ENCODE measurements at regions not wholly inside any gene's neighbourhood (a gene's known extent, or its start where the extent isn't known, plus 50 kb on each side); places are given as distances from the start of the nearest gene placed in this dataset.

- FAIRE-seq: no peak
These were observed 417.3 kb upstream of the TRIB2 start for GRCh38 chr2:12299431-12299830.

DNA sequence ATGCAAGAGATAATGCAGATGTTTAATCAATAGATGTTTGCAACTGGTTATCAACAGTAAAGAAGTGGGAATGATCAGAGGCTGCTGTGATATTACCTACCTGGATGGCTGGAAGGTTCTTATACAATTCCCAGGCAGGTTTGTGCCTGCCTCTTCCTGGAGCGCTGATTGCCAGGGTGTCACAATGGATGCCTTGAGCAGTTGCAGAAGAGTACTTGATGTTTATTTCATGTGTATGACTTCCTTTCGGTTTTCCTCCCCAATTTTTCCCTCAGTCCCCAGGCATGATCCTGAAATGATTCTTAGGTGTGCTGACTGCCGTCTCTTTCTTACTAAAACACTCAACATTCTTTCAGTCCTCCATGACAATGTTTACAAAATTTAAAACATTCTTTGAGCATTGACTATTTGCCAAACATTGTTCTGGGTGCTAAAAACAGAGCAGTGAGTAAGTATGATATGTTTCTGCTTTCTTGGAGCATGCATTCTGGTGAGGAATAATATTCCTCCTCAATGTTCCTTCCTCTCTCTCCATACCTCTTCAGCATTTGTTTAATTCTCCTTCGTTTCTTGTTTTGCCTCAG lies 416.6 kb upstream of the TRIB2 start:
- FAIRE-seq: no peak

- FAIRE-seq: no peak
These were observed 415.8 kb upstream of the TRIB2 start for GRCh38 chr2:12300927-12301326.

GRCh38 chr2:12302140-12302539 lies 414.6 kb upstream of the TRIB2 start:
- no peak for FAIRE-seq

- FAIRE-seq: no peak
These were observed 414.0 kb upstream of the TRIB2 start for GRCh38 chr2:12302691-12303090.

- no peak for FAIRE-seq
These were observed 413.3 kb upstream of the TRIB2 start for GRCh38 chr2:12303181-12304030.

GRCh38 chr2:12304564-12305171 lies 412.1 kb upstream of the TRIB2 start:
- FAIRE-seq: no peak

- FAIRE-seq: no peak
These were observed 410.8 kb upstream of the TRIB2 start for GRCh38 chr2:12305931-12306330.

- no peak for FAIRE-seq
These were observed 406.3 kb upstream of the TRIB2 start for GRCh38 chr2:12310399-12310798.

- no peak for FAIRE-seq
These were observed 403.1 kb upstream of the TRIB2 start for GRCh38 chr2:12313445-12314126.

DNA sequence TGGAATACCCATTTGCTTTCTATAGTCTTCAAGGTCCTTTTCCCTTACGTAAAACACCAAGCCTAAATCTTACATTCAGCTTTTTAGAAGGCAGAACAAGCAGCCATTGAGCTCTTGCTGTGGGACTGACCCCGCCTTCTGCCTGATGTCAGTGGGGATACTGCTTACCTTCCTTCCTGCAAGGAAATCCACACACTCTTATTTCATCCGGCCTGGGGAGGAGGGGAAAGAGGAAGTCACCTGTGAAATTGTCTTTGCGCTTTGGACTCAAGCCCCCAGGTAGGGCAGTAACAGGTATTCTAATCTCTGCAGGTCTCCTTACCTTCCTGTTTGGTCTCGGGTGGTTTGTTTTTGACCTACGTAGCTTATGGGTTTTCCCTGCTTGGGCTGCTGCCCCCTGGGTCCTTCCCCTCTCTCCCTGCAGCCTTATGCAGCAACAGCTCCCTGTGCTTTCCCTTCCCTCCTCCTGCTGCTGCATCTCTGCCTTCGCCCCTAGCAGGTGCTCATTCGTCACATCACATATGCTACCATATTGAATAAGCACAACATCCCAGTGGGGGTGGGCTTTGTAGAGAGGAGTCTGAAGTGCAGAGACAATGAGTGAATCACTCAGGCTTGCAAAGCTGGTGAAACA lies 402.5 kb upstream of the TRIB2 start:
- FAIRE-seq: no peak

DNA sequence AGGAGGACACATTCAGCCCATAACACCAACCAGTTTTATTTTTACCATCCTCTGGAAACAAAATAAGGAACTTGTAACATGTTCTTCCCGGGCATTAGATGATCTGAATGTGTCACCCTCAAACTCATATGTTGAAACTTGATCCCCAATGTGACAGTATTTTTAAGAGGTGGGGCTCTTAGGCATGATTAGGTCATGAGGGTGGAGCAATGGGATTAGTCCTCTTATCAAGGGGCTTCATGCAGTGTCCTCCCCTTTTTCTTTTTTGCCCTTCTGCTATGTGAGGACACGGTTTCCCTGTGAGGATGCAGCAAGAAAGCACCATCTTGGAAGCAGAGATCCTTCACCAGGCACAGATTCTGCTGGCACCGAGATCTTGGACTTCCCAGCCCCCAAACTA lies 401.5 kb upstream of the TRIB2 start:
- no peak for FAIRE-seq

DNA sequence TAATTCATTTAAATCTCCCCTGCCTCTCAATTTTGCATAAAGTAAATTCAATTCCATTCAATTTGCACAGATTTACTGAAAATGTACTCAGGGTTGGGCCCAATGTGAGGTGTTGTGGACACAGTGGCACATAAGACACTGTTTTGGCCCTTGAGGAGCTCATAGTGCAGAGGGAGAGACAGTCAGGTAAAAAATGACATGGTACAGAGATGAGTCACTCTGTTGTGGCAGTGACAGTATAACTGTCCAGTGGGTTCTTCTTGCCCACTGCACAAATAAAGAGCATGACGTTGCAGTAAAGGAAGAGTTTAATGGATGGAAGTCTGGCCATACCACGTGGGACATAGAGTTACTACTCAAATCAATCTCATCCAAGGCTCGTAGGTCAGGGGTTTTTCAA lies 400.3 kb upstream of the TRIB2 start:
- FAIRE-seq: no peak

DNA sequence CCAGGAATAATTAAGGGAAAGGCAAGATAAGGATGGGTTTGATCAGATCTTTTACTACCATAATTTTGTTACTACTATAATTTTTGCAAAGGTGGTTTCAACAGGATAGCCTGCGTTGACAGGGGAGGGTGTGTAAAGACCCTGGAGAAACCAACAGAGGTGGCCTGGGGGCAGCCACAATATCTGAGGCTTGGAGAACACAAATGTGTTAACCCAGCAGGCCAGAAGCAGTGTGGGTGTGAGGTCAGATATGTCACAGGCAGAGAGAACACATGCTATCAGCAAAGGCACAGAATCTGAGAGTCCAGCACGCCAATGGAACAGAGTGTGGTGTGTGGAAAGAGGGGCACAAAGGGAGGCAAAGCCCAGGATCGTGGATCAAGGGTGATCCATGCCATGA lies 399.4 kb upstream of the TRIB2 start:
- FAIRE-seq: no peak

DNA sequence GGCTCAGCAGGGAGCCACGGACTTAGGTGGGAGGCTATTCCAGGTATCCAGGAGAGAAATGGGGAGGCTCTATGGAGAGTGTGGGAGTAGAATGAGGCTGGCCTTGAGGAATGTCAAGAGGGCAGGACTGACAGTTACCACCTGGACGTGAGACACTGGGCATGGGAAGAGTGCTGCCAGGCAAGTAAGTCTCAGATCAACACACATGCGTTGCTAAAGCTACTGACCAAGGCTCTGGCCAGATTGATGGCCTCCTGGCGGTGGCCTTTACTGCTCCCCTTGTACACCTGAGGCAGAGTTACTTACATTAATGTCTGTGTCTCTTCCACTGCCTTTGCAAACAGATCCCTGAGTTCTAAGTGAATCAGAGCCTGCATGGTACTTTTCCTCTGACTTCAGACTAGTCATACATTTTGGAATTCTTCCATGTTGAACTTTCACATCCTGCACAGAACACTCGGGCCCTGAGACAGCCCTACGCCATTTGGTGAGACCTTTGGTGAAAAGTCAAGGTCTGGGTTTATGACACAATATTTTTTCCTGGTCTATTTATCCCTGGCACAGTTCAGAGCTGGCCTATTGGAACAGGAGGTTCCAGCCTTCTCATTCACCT lies 398.8 kb upstream of the TRIB2 start:
- FAIRE-seq: no peak

DNA sequence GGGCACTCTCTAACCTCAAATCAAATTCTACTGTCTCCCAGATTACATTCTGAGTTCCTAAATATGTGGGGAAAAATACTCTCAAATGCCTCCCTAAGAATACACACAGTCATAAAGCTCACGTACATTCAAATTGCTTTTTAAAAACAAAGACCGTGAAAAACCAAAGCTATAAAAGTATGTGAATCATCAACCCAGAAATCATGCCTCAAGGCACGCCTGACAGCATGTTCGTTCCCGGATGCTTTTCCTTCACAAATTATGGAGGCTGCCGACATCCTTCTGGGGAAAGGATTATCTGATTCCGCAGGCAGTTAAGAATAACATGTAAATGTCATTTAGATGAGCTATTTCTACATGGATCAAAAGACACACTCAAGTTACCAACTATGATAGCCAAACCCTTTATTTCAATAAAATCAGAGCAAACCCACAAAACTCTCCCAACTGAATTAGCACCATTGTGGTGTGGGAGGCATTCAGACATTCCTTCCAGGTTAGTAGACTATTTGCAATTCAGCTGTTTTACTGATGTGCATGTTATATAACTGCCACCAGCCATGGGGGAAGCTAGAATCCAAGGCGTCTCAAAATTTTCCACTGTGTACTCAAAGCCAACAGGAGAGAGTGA lies 398.2 kb upstream of the TRIB2 start:
- FAIRE-seq: no peak

GRCh38 chr2:12320027-12320734 lies 396.6 kb upstream of the TRIB2 start:
- FAIRE-seq: no peak

DNA sequence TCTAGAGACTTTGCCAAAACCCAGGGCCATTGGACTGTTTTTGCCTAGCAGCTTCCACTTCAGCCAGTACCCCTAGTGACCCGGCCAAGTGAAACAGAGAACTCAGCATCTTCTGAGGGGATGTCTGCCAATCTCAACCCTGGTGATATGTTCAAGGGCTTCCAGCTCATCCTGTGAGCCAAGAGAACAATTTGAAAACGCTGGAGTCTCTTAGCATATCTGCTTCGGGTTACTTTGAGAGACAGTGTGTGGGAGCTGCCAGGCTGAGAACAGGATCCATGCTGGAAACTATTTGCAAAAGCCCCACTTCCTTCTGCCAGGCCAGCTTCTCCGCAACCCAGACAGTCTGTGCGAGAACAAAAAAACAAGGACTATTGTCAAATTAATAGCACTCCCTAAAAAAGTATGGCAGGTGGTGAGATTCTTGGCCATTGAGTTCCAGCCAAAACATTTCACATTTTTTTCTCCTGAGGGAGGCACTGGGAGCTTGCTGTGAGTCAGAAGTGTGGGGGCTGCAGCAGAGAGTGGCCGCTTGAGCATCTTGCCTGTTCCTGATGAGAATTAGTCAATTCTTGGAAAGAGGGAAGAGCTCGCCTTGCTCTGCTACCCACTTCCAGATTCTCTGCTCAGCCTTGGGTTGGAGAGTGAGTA lies 395.6 kb upstream of the TRIB2 start:
- no peak for FAIRE-seq

DNA sequence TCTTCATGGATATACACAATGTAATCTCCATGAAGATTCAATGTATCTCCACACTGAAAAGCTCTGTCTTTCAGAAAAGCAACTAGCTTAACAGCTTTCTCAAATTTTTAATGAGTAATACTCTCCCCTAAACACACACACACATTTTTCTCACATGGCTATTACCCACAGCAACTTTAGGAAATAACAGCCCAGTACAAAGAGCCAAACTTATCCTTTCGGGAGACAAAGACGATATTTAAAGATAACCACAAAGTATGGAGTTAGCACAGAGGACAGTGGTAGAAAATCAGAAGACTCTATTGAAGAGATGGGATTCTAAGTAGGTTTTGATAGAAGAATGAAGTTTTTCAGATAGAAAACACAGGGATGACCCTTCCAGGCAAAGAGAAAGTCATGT lies 394.9 kb upstream of the TRIB2 start:
- no peak for FAIRE-seq

GRCh38 chr2:12325806-12326205 lies 390.9 kb upstream of the TRIB2 start:
- FAIRE-seq: no peak

Measured in endometrium (tissue), 2 donors.